HFFc6 (cell line): ENCODE measurements at regions not wholly inside any gene's neighbourhood (a gene's known extent, or its start where the extent isn't known, plus 50 kb on each side); places are given as distances from the start of the nearest gene placed in this dataset.

Experiments
- DNase-seq: peaks from one replicate; pipeline ENCODE4 v3.0.0-alpha.2; 2018
- H3K27ac Mint-ChIP-seq: 2 replicates; pipeline ENCODE4 v1.8.0; 2020; ENCODE audit warnings: mild to moderate bottlenecking, mixed read lengths
- H3K27me3 Mint-ChIP-seq: 2 replicates; pipeline ENCODE4 v1.8.0; 2021; ENCODE audit warnings: mild to moderate bottlenecking, moderate library complexity, mixed read lengths; ENCODE audit not compliant: insufficient read depth
- H3K36me3 Mint-ChIP-seq: 2 replicates; pipeline ENCODE4 v1.8.0; 2021; ENCODE audit warnings: low read depth, mixed read lengths
- H3K4me1 Mint-ChIP-seq: 2 replicates; pipeline ENCODE4 v1.8.0; 2020; ENCODE audit warnings: low read depth, mixed read lengths
- H3K4me3 Mint-ChIP-seq: 2 replicates; pipeline ENCODE4 v1.8.0; 2020; ENCODE audit warnings: mild to moderate bottlenecking, moderate library complexity, mixed read lengths
- H3K9me3 Mint-ChIP-seq: 2 replicates; pipeline ENCODE4 v1.8.0; 2020; ENCODE audit warnings: mild to moderate bottlenecking, mixed read lengths
- TF ChIP-seq, protein P1 (sequence below): fragments of 200-600 bp; sonication (generic); IDR thresholded peaks from 2 replicates; pipeline ENCODE4 v1.5.0; 2021; ENCODE audit warnings: antibody characterized with exemption, mild to moderate bottlenecking

DNA sequence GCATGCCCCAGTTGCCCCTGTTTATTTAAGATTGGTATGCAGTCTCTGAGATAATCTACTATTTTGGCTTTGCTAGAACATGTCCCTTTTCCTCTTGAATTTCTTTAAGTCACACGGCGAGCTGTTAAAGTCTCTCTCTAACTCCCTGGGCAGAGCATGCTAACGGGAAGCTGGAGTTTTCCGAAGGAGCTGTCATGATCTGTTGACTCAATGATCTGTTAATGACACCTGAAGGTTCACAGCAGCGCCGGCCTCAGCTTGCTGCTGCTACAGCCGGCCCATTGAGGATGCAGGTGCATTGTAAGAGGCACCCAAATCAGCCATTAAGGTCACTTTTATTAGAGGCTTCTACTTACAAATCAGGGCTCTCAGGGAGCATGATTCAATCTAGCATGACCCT lies 1203.4 kb downstream of the MAT2B start:
- peaks cover 28% of the 10 kb centered on the region for H3K9me3 Mint-ChIP-seq
- no peak overlapping the region for H3K27ac Mint-ChIP-seq
- no peak overlapping the region for H3K4me3 Mint-ChIP-seq
- no peaks in the 10 kb centered on the region for H3K36me3 Mint-ChIP-seq
- DNase-seq: no peak
- TF ChIP-seq, protein P1, sequence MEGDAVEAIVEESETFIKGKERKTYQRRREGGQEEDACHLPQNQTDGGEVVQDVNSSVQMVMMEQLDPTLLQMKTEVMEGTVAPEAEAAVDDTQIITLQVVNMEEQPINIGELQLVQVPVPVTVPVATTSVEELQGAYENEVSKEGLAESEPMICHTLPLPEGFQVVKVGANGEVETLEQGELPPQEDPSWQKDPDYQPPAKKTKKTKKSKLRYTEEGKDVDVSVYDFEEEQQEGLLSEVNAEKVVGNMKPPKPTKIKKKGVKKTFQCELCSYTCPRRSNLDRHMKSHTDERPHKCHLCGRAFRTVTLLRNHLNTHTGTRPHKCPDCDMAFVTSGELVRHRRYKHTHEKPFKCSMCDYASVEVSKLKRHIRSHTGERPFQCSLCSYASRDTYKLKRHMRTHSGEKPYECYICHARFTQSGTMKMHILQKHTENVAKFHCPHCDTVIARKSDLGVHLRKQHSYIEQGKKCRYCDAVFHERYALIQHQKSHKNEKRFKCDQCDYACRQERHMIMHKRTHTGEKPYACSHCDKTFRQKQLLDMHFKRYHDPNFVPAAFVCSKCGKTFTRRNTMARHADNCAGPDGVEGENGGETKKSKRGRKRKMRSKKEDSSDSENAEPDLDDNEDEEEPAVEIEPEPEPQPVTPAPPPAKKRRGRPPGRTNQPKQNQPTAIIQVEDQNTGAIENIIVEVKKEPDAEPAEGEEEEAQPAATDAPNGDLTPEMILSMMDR: no peak
- H3K27me3 Mint-ChIP-seq: no peaks in the 10 kb centered on the region
- H3K4me1 Mint-ChIP-seq: no peaks in the 10 kb centered on the region

DNA sequence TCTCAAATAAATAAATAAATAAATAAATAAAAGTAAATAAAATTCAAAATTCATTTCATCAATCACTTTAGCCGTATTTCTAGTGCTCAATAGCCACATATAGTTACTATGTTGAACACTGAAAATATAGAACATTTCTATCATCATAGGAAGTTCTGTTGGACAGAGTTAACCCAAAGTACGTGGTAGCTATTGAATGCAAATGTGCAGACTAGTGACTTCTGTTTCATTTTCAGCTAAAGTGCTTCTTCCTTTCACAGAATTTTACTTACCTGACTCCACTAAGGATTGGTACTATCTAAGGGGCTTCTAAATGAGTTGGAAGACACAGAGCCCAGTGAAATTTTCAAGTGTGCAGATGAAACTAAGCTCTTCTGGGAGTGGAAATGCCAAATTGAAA lies 1208.3 kb downstream of the MAT2B start:
- H3K27me3 Mint-ChIP-seq: no peaks in the 10 kb centered on the region

DNA sequence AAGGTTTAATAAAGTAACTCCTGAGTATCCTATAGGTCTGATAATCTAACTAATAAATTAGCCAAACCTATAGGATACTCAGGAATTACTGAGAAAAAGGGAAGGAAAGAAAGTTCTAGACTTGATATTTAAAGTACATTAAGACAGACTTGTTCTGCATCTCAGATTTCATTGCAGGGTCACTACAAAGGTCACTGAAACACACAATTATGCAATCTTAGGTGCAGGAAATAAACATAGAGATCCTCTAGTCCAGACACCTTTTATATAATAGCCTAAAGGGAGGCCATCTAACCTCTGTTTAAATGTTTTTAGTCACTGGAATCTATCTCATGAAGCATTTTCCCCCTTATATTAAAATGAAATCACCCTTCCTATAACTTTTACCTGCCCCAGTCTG lies 1215.7 kb downstream of the MAT2B start:
- H3K27ac Mint-ChIP-seq: no peak overlapping the region
- no peak overlapping the region for H3K4me3 Mint-ChIP-seq
- TF ChIP-seq, protein P1: no peak
- no peak for DNase-seq
- no peaks in the 10 kb centered on the region for H3K27me3 Mint-ChIP-seq
- peaks cover 4% of the 10 kb centered on the region; the same call in 1 of the 2 replicates for H3K36me3 Mint-ChIP-seq
- no peaks in the 10 kb centered on the region for H3K4me1 Mint-ChIP-seq
- H3K9me3 Mint-ChIP-seq: peaks cover 45% of the 10 kb centered on the region

More for the DNA sequence above, 1208.3 kb downstream of the MAT2B start:
- Mint-ChIP-seq H3K27ac (no peak overlapping the region), H3K4me1 (no peaks in the 10 kb centered on the region), H3K36me3 (no peaks in the 10 kb centered on the region), H3K9me3 (peaks cover 31% of the 10 kb centered on the region), H3K4me3 (no peak overlapping the region)
- TF ChIP-seq, protein P1: no peak
- no peak for DNase-seq

DNA sequence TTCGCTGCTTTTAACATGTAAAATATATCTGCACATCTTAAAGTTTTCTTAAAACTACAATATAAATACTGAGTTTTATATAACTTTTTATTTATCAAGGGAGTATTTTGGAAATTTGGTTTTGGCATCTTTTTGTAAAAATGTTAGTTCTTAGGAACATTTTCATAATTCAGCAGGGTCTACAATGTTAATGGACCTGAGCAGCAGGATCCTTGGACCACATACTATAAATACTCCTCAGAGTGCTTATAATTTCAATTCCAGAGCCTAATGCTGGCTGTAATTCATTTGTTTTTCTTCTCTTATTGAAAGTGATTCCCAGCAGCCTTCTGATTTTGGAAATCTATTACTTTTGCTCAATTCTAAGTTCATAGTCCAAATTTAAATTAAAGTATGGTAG lies 1216.2 kb downstream of the MAT2B start:
- Mint-ChIP-seq H3K36me3 (peaks cover 4% of the 10 kb centered on the region; the same call in 1 of the 2 replicates), H3K4me1 (no peaks in the 10 kb centered on the region), H3K9me3 (peaks cover 45% of the 10 kb centered on the region), H3K27me3 (no peaks in the 10 kb centered on the region), H3K27ac (no peak overlapping the region), H3K4me3 (no peak overlapping the region)
- no peak for DNase-seq
- TF ChIP-seq, protein P1: no peak

DNA sequence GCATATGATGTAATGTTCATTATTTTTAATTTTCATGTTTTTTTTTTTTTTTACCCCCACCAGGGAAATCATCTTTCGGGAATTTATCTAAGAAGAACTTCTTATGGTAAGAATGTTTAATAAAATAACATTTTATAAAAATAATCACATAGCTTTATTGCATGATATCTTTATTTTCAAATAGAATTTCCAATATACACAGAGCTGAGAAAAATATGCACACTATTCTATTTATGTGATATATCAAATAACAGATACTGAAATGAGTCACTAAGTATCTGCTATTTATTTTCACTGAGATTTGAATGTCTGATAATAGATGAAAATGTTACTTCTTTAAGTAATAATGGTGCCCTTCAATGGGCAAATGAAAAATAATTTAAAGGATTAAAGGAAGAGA lies 1217.3 kb downstream of the MAT2B start:
- H3K4me1 Mint-ChIP-seq: no peaks in the 10 kb centered on the region
- peaks cover 44% of the 10 kb centered on the region for H3K9me3 Mint-ChIP-seq
- DNase-seq: no peak
- TF ChIP-seq, protein P1: no peak
- peaks cover 4% of the 10 kb centered on the region; the same call in 1 of the 2 replicates for H3K36me3 Mint-ChIP-seq
- no peak overlapping the region for H3K27ac Mint-ChIP-seq
- no peaks in the 10 kb centered on the region for H3K27me3 Mint-ChIP-seq
- no peak overlapping the region for H3K4me3 Mint-ChIP-seq

DNA sequence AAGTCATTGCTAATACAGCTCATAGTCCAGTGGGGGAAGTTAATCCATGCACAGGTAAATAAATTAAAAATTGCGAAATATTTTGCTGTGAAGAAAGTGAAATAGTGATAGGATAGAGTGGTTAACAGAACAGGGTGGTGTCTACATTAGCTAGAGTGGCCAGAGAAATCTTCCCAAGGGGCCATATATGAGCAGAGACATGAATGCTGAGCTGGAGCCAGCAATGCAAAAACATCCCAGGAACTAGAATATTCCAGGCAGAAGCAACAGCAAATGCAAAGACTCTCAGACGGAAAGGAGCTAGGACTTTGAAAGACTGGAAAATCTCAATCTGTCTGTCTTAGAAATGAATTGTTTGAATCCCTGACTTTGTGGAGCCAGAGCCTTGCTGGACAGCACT lies 1221.6 kb downstream of the MAT2B start:
- Mint-ChIP-seq H3K27ac (no peak overlapping the region), H3K4me1 (no peaks in the 10 kb centered on the region), H3K4me3 (no peak overlapping the region), H3K9me3 (peaks cover 26% of the 10 kb centered on the region), H3K36me3 (peaks cover 4% of the 10 kb centered on the region; the same call in 1 of the 2 replicates), H3K27me3 (no peaks in the 10 kb centered on the region)
- TF ChIP-seq, protein P1: no peak
- no peak for DNase-seq
